AG04450 (cell line): ENCODE measurements at regions not wholly inside any gene's neighbourhood (a gene's known extent, or its start where the extent isn't known, plus 50 kb on each side); places are given as distances from the start of the nearest gene placed in this dataset.

Experiments used
- CTCF ChIA-PET: fragments of 300-600, 350-600 bp; formaldehyde crosslinking; extraction: SDS; loops from one replicate; lab custom pipeline; 2022; ENCODE audit warnings: antibody characterized with exemption, inconsistent platforms; lab: Charles Lee
- POLR2A ChIA-PET: fragments of 350-600 bp; formaldehyde crosslinking; extraction: SDS; loops from one replicate; lab custom pipeline; 2021; ENCODE audit warnings: antibody characterized with exemption, inconsistent platforms; lab: Yijun Ruan, JAX
- DNase-seq: peaks from one replicate; pipeline ENCODE4 v3.0.0-alpha.2; 2011; ENCODE audit warnings: low read depth, low spot score
- H3K27ac ChIP-seq: one replicate; pipeline ENCODE4 v1.5.1; 2012; ENCODE audit warnings: low read depth, low read length, control low read depth
- H3K27me3 ChIP-seq: one replicate; pipeline ENCODE4 v1.6.0; 2012; ENCODE audit warnings: low read length; ENCODE audit not compliant: control insufficient read depth, insufficient read depth
- H3K4me3 ChIP-seq: 2 replicates; pipeline ENCODE4 v1.5.1; 2011; ENCODE audit warnings: mild to moderate bottlenecking, low read depth, low read length, control low read depth
- H3K9me3 ChIP-seq: 2 replicates; pipeline ENCODE4 v1.5.1; 2012; ENCODE audit warnings: low read length; ENCODE audit not compliant: control insufficient read depth, insufficient read depth
- TF ChIP-seq, protein P1 (sequence below): IDR thresholded peaks from 2 replicates; pipeline ENCODE4 v1.5.1; 2011; ENCODE audit warnings: low read depth, low read length, control low read depth, inconsistent platforms

GRCh38 chr5:19018822-19019221, 969.2 kb downstream of the CDH18 start:
- ChIA-PET POLR2A (no interaction called here), CTCF (no interaction called here)
- H3K4me3 ChIP-seq = no peak overlapping the region
- TF ChIP-seq, protein P1, sequence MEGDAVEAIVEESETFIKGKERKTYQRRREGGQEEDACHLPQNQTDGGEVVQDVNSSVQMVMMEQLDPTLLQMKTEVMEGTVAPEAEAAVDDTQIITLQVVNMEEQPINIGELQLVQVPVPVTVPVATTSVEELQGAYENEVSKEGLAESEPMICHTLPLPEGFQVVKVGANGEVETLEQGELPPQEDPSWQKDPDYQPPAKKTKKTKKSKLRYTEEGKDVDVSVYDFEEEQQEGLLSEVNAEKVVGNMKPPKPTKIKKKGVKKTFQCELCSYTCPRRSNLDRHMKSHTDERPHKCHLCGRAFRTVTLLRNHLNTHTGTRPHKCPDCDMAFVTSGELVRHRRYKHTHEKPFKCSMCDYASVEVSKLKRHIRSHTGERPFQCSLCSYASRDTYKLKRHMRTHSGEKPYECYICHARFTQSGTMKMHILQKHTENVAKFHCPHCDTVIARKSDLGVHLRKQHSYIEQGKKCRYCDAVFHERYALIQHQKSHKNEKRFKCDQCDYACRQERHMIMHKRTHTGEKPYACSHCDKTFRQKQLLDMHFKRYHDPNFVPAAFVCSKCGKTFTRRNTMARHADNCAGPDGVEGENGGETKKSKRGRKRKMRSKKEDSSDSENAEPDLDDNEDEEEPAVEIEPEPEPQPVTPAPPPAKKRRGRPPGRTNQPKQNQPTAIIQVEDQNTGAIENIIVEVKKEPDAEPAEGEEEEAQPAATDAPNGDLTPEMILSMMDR = no peak
- no peaks in the 10 kb centered on the region for H3K27me3 ChIP-seq
- no peak for DNase-seq
- peaks cover 3% of the 10 kb centered on the region for H3K9me3 ChIP-seq
- H3K27ac ChIP-seq = no peak overlapping the region

DNA sequence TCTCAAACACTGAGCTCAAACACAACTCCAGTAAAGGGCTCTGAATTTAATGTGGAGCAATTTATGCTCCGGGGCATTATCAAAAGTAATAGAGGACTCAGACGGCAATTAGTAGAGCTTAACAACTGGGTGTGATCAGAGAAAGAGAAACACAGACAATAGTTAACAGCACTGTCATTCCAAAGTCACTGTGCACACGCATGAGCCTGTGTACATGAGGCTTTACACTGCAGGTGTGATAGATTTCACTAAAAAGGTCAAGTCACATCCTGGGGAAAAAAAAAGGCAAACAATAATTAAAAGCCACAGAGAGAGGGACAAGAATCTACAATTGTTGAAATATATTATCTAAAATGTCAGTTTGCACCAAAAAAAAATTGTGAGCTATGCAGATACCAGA, 956.5 kb downstream of the CDH18 start:
- no peak overlapping the region for H3K4me3 ChIP-seq
- TF ChIP-seq, protein P1 = no peak

DNA sequence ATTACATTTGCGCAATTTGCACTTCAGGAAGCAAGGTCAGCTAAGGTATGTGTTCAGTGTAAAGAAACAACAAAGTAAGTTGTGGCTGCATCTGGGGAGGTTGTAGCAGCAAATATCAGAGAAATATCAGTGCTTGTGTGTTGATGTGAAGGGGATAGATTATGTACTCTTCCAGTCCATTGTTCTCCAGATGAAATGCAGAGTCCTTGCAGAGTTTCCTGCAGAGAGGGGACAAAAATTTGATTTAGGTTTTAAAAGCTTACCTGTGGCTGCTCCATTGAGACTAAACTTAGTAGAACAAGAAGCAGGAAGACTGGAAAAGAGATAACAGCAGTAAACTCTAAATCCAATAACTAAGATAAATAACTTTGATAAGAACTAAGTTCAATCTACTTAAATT, 952.2 kb downstream of the CDH18 start:
- H3K4me3 ChIP-seq = no peak overlapping the region
- TF ChIP-seq, protein P1 = no peak

More for the DNA sequence above, 956.5 kb downstream of the CDH18 start:
- Histone ChIP-seq H3K27ac (no peak overlapping the region), H3K9me3 (peaks cover 12% of the 10 kb centered on the region), H3K27me3 (no peaks in the 10 kb centered on the region)
- POLR2A ChIA-PET = no interaction called here
- DNase-seq = no peak
- CTCF ChIA-PET = no interaction called here

GRCh38 chr5:19042106-19042505, 945.9 kb downstream of the CDH18 start:
- ChIA-PET POLR2A (no interaction called here), CTCF (no interaction called here)
- Histone ChIP-seq H3K27ac (no peak overlapping the region), H3K9me3 (peaks cover 15% of the 10 kb centered on the region), H3K27me3 (no peaks in the 10 kb centered on the region), H3K4me3 (no peak overlapping the region)
- DNase-seq = no peak
- TF ChIP-seq, protein P1 = no peak

More for the DNA sequence above, 952.2 kb downstream of the CDH18 start:
- Histone ChIP-seq H3K9me3 (no peaks in the 10 kb centered on the region), H3K27ac (no peak overlapping the region), H3K27me3 (no peaks in the 10 kb centered on the region)
- ChIA-PET POLR2A (no interaction called here), CTCF (no interaction called here)
- no peak for DNase-seq

DNA sequence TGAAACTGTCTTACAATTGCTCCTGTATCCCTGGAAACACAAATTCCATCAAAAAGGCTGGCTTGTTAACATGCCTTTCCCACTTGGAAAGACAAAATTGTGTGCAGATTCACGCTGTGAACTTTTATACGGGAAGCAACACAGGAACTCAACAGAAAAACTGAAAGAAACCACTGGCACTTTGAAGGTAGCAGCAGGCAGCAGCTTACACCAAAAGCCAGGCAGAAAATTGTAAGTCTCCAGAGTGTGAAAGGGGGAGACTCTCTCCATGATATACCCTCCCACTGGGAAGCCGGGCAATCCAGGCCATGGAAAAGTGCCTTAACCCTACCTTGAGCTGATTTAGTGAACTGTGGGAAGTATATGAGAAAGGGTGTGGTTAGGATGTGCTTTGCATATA, 943.7 kb downstream of the CDH18 start:
- POLR2A ChIA-PET = no interaction called here
- H3K27me3 ChIP-seq = no peaks in the 10 kb centered on the region
- H3K9me3 ChIP-seq = peaks cover 18% of the 10 kb centered on the region
- H3K27ac ChIP-seq = no peak overlapping the region
- DNase-seq = no peak
- TF ChIP-seq, protein P1 = no peak
- H3K4me3 ChIP-seq = no peak overlapping the region
- CTCF ChIA-PET = no interaction called here
